Lower lobe of right lung (tissue), 2 donors: ENCODE measurements at regions not wholly inside any gene's neighbourhood (a gene's known extent, or its start where the extent isn't known, plus 50 kb on each side); places are given as distances from the start of the nearest gene placed in this dataset.
A peak's percentile ranks its signal among the peaks of the same experiment; 100 is the strongest.

Experiments
- ATAC-seq, 2 donors: fragments of 200-7000 bp; cut with Tn5 transposase; one replicate each; pipeline ENCODE4 v1.9.1; 2020 to 2022; ENCODE audit warnings: mild to moderate bottlenecking in 2 of 2, moderate library complexity in 2 of 2
- DNase-seq: peaks from one replicate; pipeline ENCODE4 v3.0.0-alpha.2; 2020
- H3K27ac ChIP-seq: fragments of 200-600 bp; one replicate; pipeline ENCODE4 v1.8.0; 2022
- H3K27me3 ChIP-seq: fragments of 200-600 bp; one replicate; pipeline ENCODE4 v1.8.0; 2022; ENCODE audit warnings: low read depth
- H3K36me3 ChIP-seq: fragments of 200-600 bp; one replicate; pipeline ENCODE4 v1.8.0; 2022; ENCODE audit warnings: mild to moderate bottlenecking
- H3K4me1 ChIP-seq: fragments of 200-600 bp; one replicate; pipeline ENCODE4 v1.8.0; 2022
- H3K4me3 ChIP-seq: fragments of 200-600 bp; one replicate; pipeline ENCODE4 v1.8.0; 2022; ENCODE audit warnings: mild to moderate bottlenecking
- H3K9me3 ChIP-seq: fragments of 200-600 bp; one replicate; pipeline ENCODE4 v1.8.0; 2022
- intact Hi-C: fragments of 100-400 bp; cut with DNase I; formaldehyde crosslinking; loops from one replicate; pipeline ENCODE4 v1.11.0; 2022
- TF ChIP-seq, protein P1 (sequence below): fragments of 200-600 bp; IDR thresholded peaks from one replicate; pipeline ENCODE4 v1.8.0; 2022; ENCODE audit warnings: antibody characterized with exemption, mild to moderate bottlenecking
- donor health status: DM: no; HTN: yes; CAD: no; lungs with severe emphysema.

DNA sequence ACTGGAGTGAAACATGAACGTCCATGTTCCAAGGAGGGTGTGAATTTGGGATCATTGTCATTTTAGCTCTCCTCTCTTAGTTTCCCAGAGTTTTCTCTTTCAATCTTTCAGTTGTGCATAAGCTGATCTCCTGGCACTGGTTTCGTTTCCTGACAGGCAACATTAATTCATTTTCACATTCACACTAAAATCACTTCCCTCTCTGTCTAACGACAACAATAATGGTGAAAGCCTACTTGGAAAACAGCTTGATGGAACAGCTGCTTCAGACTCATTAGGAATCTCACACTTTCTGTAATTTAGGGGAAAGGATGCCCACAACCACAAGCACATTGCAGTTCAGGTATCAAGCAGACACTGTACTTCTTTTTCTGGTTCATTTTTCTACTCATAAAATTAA lies 188.6 kb downstream of the TRIM36 start:
- no peaks in the 10 kb centered on the region for H3K36me3 ChIP-seq
- H3K9me3 ChIP-seq, result no peaks in the 10 kb centered on the region
- ATAC-seq (no peak), DNase-seq (no peak)
- H3K27ac ChIP-seq, result no peak overlapping the region
- H3K4me1 ChIP-seq, result no peaks in the 10 kb centered on the region
- TF ChIP-seq, protein P1, sequence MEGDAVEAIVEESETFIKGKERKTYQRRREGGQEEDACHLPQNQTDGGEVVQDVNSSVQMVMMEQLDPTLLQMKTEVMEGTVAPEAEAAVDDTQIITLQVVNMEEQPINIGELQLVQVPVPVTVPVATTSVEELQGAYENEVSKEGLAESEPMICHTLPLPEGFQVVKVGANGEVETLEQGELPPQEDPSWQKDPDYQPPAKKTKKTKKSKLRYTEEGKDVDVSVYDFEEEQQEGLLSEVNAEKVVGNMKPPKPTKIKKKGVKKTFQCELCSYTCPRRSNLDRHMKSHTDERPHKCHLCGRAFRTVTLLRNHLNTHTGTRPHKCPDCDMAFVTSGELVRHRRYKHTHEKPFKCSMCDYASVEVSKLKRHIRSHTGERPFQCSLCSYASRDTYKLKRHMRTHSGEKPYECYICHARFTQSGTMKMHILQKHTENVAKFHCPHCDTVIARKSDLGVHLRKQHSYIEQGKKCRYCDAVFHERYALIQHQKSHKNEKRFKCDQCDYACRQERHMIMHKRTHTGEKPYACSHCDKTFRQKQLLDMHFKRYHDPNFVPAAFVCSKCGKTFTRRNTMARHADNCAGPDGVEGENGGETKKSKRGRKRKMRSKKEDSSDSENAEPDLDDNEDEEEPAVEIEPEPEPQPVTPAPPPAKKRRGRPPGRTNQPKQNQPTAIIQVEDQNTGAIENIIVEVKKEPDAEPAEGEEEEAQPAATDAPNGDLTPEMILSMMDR, result no peak
- H3K27me3 ChIP-seq, result no peaks in the 10 kb centered on the region
- intact Hi-C loops, result no loop called here
- H3K4me3 ChIP-seq, result no peak overlapping the region

DNA sequence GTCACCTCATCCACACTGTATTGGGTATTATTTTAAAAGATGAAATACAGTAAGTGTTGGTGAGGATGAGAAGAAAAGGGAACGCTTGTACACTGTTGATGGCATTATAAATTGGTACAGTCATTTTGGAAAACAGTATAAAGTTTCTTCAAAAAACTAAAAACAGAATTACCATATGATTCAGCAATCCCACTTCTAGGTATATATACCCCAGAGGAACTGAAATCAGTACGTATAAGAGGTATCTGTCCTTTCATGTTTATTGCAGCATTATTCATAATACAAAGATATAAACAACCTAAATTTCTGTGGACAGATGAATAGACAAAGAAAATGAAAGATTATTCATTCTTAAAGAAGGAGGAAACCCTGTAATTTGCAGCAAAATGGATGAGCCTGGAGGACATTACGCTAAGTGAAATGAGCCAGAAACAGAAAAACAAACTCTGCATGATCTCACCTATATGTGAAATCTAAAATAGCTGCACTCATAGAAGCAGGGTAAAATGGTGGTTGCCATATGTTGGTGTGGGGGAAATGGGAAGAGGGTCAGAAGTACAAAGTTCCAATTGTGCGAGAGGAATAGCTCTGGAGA lies 191.6 kb downstream of the TRIM36 start:
- intact Hi-C loops, result no loop called here
- Histone ChIP-seq H3K27me3 (no peaks in the 10 kb centered on the region), H3K36me3 (no peaks in the 10 kb centered on the region), H3K27ac (no peak overlapping the region), H3K9me3 (no peaks in the 10 kb centered on the region), H3K4me1 (no peaks in the 10 kb centered on the region), H3K4me3 (no peak overlapping the region)
- TF ChIP-seq, protein P1, result no peak
- DNase-seq (no peak), ATAC-seq (no peak)

DNA sequence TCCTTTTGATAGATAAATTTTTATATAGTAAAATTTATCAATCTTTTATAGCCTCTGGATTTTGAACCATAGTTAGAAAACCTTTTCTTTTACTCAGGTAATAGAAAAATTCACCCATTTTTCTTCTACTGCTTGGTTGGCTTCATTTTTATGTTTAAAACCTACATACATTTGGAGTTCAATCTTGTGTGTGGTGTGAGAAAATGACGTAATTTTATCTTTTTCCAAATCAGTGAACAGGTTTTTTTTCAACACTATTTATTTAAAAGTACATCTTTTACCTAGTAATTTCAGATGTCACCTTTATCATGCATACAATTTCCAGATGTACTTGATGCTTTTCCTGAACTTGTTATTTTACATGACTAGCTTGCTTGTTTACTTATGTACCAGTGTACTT lies 200.2 kb downstream of the TRIM36 start:
- ATAC-seq, result no peak
- DNase-seq, result no peak
- Histone ChIP-seq H3K27me3 (no peaks in the 10 kb centered on the region), H3K27ac (no peak overlapping the region), H3K9me3 (no peaks in the 10 kb centered on the region), H3K4me1 (no peaks in the 10 kb centered on the region), H3K4me3 (no peak overlapping the region), H3K36me3 (no peaks in the 10 kb centered on the region)
- TF ChIP-seq, protein P1, result no peak
- intact Hi-C loops, result no loop called here

DNA sequence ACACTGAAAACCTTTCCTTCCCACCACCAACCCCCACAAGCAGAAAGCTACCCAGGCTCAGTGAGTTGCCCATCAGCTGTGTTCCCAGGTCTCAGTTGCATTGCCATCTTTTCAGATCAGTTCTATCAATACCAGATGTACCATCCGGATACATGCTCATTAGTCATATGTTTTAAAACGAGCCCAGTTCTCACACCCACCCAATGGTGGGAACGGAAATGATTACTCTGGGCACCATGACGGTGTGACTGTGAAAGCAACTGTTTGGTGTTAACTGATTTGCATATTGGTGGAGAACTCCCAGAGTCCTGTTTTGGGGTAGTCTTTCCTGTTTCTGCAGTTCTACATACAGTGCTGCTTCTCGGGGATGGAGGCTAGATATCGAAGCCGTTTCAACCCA lies 212.3 kb downstream of the TRIM36 start:
- H3K27ac ChIP-seq, result no peak overlapping the region
- H3K9me3 ChIP-seq, result peaks cover 3% of the 10 kb centered on the region
- H3K36me3 ChIP-seq, result no peaks in the 10 kb centered on the region
- ATAC-seq, result no peak
- no peak for DNase-seq
- H3K4me3 ChIP-seq, result no peak overlapping the region
- TF ChIP-seq, protein P1, result no peak
- intact Hi-C loops, result no loop called here
- no peaks in the 10 kb centered on the region for H3K27me3 ChIP-seq
- no peaks in the 10 kb centered on the region for H3K4me1 ChIP-seq

DNA sequence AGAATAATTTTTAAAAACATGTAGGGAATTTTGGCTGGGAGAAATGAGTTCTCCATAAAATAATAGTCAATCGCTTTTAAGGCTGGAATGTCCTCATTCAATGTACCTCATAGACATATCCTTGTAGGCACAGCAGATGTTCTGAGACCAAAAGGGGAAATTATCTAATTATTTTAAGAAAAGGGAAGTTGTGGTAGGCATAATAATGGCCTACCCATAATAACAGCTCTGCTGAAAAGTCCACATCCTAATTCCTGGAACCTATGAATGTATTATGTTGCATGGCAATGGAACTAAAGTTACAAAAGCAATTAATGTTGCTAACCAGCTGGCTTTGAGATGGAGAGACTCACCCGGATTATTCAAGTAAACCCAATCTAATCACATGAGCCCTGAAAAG lies 216.1 kb downstream of the TRIM36 start:
- no peaks in the 10 kb centered on the region for H3K27me3 ChIP-seq
- no peak overlapping the region for H3K4me3 ChIP-seq
- peak; percentile 37 to 67 for ATAC-seq
- no peak overlapping the region for H3K27ac ChIP-seq
- peaks cover 3% of the 10 kb centered on the region for H3K9me3 ChIP-seq
- DNase-seq, result no peak
- intact Hi-C loops, result no loop called here
- TF ChIP-seq, protein P1, result no peak
- H3K4me1 ChIP-seq, result no peaks in the 10 kb centered on the region
- no peaks in the 10 kb centered on the region for H3K36me3 ChIP-seq

DNA sequence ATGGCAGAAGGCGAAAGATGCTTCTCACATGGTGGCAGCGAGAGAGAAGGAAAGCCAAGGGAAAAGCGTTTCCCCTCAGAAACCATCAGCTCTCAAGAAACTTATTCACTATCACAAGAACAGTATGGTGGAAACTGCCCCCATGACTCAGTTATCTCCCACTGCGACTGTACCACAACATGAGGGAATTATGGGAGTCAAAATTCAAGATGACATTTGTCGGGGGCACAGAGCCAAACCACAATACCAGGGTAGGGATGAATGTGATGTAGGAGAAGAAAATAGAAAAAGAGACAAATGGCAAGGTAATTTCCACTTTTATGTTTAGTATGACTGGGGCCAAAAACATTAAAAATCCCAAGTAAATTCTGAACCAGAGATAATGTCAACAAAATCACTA lies 216.8 kb downstream of the TRIM36 start:
- TF ChIP-seq, protein P1, result no peak
- H3K36me3 ChIP-seq, result no peaks in the 10 kb centered on the region
- H3K27me3 ChIP-seq, result no peaks in the 10 kb centered on the region
- peaks cover 3% of the 10 kb centered on the region for H3K9me3 ChIP-seq
- ATAC-seq (no peak), DNase-seq (no peak)
- H3K4me1 ChIP-seq, result no peaks in the 10 kb centered on the region
- no peak overlapping the region for H3K27ac ChIP-seq
- intact Hi-C loops, result no loop called here
- H3K4me3 ChIP-seq, result no peak overlapping the region
